ENCODE measurements at regions not wholly inside any gene's neighbourhood (a gene's known extent, or its start where the extent isn't known, plus 50 kb on each side); places are given as distances from the start of the nearest gene placed in this dataset.

DNA sequence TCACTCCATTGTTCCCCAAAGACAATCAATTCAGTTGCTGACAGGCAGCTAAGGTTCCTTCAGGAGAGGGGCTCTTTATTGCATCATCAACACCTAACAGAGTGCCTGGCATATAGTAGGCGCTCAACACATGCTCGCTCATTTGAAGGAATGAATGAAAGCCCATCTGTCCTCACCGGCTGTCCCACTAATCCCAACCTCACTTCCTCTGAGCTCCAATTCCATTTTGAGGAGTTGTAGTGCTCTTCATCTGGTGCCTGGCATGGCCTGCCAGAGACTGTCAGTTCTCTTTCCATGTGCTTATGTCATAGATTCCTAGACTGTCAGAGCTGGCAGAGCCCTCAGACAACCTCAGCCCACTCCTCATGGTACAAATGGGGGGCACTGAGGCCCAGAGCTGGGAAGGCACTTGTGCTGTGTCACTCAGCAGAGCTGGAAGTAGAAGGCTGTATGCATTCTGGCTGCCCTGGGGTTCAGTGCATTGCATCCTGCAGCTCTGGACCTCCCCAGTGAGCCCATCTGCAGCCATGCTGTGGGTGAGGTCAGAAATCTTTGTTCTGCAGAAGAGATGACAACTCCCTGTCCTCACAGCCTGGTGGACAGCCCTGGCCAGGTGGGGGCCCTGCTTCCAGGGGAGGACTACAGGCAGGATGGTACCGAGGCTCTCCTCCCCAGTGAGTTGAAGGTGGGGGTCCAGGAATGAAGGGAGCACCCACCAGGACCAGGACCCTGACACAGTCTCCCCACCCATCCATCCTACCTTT is 134.9 kb upstream of the PJA1 start:
- Histone ChIP-seq H3K27ac (ENCODE audit: low read length) (no peak overlapping the region), H3K27me3 (ENCODE audit: control insufficient read depth, insufficient read depth, low read length) (peaks cover 6% of the 10 kb centered on the region), H3K36me3 (ENCODE audit: control insufficient read depth, low read depth, low read length) (no peaks in the 10 kb centered on the region), H3K4me3 (ENCODE audit: low read length) (no peak overlapping the region), H3K4me1 (ENCODE audit: control insufficient read depth, low read depth, low read length) (peaks cover 3% of the 10 kb centered on the region), H3K9ac (ENCODE audit: low read length) (no peak overlapping the region), H3K9me3 (ENCODE audit: control insufficient read depth, low read depth, low read length) (no peaks in the 10 kb centered on the region)

DNA sequence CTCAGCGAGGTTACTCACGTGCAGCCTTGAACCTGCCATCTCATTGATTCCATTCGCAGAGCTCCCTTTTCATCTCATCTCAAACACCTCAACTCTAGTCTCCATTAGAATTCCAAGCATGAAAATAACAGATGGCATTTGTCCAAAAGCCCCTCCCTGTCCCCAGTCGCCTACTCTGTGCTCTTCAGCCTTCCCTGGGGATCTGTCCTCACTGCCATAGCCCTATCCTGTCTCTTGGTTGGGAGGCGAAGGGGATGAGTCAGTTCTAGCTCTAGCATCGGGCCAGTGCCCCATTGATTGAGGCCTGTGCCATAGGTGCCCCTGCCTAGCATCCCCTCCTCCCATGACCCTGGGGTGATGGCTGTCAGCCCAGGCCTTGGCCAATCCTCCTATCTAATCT is 134.0 kb upstream of the PJA1 start:
- Histone ChIP-seq H3K27ac (ENCODE audit: low read length) (no peak overlapping the region), H3K4me1 (ENCODE audit: control insufficient read depth, low read depth, low read length) (peaks cover 3% of the 10 kb centered on the region), H3K27me3 (ENCODE audit: control insufficient read depth, insufficient read depth, low read length) (peaks cover 6% of the 10 kb centered on the region)

DNA sequence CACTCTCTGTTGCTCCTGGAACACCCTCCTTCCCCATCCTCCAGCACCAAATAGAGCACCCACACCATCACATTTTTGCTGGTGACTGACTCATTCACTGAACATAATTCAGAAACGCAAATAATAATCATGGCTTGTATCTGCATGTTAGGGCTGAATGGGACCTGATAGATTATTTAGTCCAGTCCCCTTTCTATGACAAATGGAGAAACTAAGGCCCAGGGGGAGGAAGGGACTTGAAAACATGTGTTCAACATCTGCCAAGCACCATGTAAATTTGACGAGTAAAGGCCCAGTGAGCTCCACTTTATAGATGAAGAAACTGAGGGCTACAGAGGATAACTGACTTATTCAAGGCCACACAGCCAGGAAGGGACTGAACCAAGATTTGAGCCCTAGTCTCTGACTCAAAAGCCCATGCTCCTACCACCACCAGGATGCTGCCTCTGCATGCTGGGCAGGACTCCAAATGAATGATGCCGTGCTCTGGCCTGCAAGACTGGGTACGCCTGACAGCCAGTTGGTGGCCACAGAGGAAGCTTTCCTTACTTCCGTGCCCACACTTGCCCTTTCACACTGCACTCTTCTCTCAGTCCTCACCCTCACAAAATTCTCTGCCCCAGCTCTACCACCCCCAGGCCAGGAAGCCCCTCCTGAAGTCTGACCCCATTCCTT is 133.3 kb upstream of the PJA1 start:
- H3K4me3 ChIP-seq (ENCODE audit: low read length): no peak overlapping the region
- H3K9ac ChIP-seq (ENCODE audit: low read length): no peak overlapping the region
- no peaks in the 10 kb centered on the region for H3K36me3 ChIP-seq (ENCODE audit: control insufficient read depth, low read depth, low read length)
- no peaks in the 10 kb centered on the region for H3K9me3 ChIP-seq (ENCODE audit: control insufficient read depth, low read depth, low read length)
- H3K27me3 ChIP-seq (ENCODE audit: control insufficient read depth, insufficient read depth, low read length): peaks cover under 1% of the 10 kb centered on the region
- no peak overlapping the region for H3K27ac ChIP-seq (ENCODE audit: low read length)
- H3K4me1 ChIP-seq (ENCODE audit: control insufficient read depth, low read depth, low read length): no peaks in the 10 kb centered on the region

More for the DNA sequence above, 134.0 kb upstream of the PJA1 start:
- Histone ChIP-seq H3K4me3 (ENCODE audit: low read length) (no peak overlapping the region), H3K9me3 (ENCODE audit: control insufficient read depth, low read depth, low read length) (no peaks in the 10 kb centered on the region), H3K9ac (ENCODE audit: low read length) (no peak overlapping the region), H3K36me3 (ENCODE audit: control insufficient read depth, low read depth, low read length) (no peaks in the 10 kb centered on the region)

DNA sequence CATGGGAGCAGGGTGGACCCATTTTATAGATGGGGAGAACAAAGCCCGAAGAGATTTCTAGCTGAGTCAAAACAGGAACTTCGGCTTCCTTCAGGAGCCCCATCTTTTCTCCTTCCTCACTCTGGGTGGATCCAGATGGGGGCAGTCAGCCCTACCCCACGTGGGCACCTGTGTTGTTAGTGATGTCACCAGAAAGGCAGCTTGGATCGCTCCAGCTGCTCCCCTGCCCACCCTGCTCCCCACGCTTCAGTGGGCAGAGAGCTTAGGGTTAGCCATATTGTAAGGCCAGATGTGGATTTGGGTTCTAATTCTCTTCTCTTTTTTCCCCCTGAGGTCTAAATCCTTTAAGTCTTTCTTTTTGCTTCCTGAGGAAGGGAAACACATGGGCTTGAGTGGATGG is 132.3 kb upstream of the PJA1 start:
- Histone ChIP-seq H3K4me3 (ENCODE audit: low read length) (no peak overlapping the region), H3K4me1 (ENCODE audit: control insufficient read depth, low read depth, low read length) (no peaks in the 10 kb centered on the region), H3K27me3 (ENCODE audit: control insufficient read depth, insufficient read depth, low read length) (no peaks in the 10 kb centered on the region)

GRCh38 chrX:69293776-69294601 is 128.7 kb upstream of the PJA1 start:
- Histone ChIP-seq H3K27me3 (ENCODE audit: control insufficient read depth, insufficient read depth, low read length) (no peaks in the 10 kb centered on the region), H3K4me3 (ENCODE audit: low read length) (no peak overlapping the region), H3K9ac (ENCODE audit: low read length) (no peak overlapping the region), H3K27ac (ENCODE audit: low read length) (no peak overlapping the region), H3K9me3 (ENCODE audit: control insufficient read depth, low read depth, low read length) (no peaks in the 10 kb centered on the region), H3K4me1 (ENCODE audit: control insufficient read depth, low read depth, low read length) (peaks cover 15% of the 10 kb centered on the region), H3K36me3 (ENCODE audit: control insufficient read depth, low read depth, low read length) (no peaks in the 10 kb centered on the region)

More for the DNA sequence above, 132.3 kb upstream of the PJA1 start:
- H3K27ac ChIP-seq (ENCODE audit: low read length): no peak overlapping the region
- H3K9ac ChIP-seq (ENCODE audit: low read length): no peak overlapping the region
- H3K36me3 ChIP-seq (ENCODE audit: control insufficient read depth, low read depth, low read length): no peaks in the 10 kb centered on the region
- no peaks in the 10 kb centered on the region for H3K9me3 ChIP-seq (ENCODE audit: control insufficient read depth, low read depth, low read length)

DNA sequence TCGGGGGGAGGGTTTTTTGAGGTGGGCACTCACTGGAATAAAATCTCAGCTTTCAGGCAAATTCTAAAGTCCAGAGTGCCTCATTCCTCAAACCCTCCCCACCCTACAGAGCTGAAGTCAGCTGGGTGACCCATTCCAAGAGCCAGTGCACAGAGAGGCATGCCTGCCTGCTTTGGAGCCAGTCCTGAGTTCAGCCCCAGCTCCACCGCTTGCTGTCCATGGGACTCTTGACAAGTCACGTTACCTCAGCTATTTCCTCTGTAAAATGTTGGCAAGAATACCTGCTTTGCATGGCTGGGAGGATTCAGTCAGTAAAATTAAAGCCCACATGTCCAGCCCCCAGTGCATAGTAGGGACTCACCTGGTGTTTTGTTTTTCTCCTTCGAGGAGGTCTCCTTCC is 125.9 kb upstream of the PJA1 start:
- H3K4me3 ChIP-seq (ENCODE audit: low read length): no peak overlapping the region
- H3K27me3 ChIP-seq (ENCODE audit: control insufficient read depth, insufficient read depth, low read length): peaks cover 14% of the 10 kb centered on the region
- H3K36me3 ChIP-seq (ENCODE audit: control insufficient read depth, low read depth, low read length): no peaks in the 10 kb centered on the region
- no peaks in the 10 kb centered on the region for H3K9me3 ChIP-seq (ENCODE audit: control insufficient read depth, low read depth, low read length)
- peaks cover 15% of the 10 kb centered on the region for H3K4me1 ChIP-seq (ENCODE audit: control insufficient read depth, low read depth, low read length)
- H3K9ac ChIP-seq (ENCODE audit: low read length): no peak overlapping the region
- no peak overlapping the region for H3K27ac ChIP-seq (ENCODE audit: low read length)

- Histone ChIP-seq H3K9ac (ENCODE audit: low read length) (no peak overlapping the region), H3K4me3 (ENCODE audit: low read length) (no peak overlapping the region), H3K4me1 (ENCODE audit: control insufficient read depth, low read depth, low read length) (peaks cover 21% of the 10 kb centered on the region)
Observed at GRCh38 chrX:69290292-69290691, 125.0 kb upstream of the PJA1 start.

DNA sequence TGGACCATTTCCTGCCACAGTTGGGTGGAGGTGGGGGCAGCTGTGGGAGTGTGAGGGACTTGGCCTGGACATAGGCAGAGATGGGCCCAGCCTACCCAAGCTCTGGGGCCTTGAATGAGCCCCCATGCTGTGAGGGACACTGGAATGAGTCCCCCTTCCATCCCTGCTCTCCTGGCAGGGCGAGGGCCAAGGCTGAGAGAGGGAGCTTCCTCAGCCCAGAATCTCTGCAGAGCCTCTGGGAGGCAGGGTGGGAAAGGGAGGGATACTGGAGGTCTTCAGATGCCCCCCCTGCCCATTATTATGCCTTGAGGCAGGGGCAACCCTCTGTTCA is 124.5 kb upstream of the PJA1 start:
- Histone ChIP-seq H3K27me3 (ENCODE audit: control insufficient read depth, insufficient read depth, low read length) (peaks cover 28% of the 10 kb centered on the region), H3K4me1 (ENCODE audit: control insufficient read depth, low read depth, low read length) (peaks cover 26% of the 10 kb centered on the region), H3K4me3 (ENCODE audit: low read length) (no peak overlapping the region), H3K9ac (ENCODE audit: low read length) (no peak overlapping the region), H3K9me3 (ENCODE audit: control insufficient read depth, low read depth, low read length) (no peaks in the 10 kb centered on the region), H3K36me3 (ENCODE audit: control insufficient read depth, low read depth, low read length) (no peaks in the 10 kb centered on the region), H3K27ac (ENCODE audit: low read length) (no peak overlapping the region)

More at GRCh38 chrX:69290292-69290691, 125.0 kb upstream of the PJA1 start:
- H3K27me3 ChIP-seq (ENCODE audit: control insufficient read depth, insufficient read depth, low read length): peaks cover 23% of the 10 kb centered on the region
- H3K27ac ChIP-seq (ENCODE audit: low read length): no peak overlapping the region
- H3K9me3 ChIP-seq (ENCODE audit: control insufficient read depth, low read depth, low read length): no peaks in the 10 kb centered on the region
- no peaks in the 10 kb centered on the region for H3K36me3 ChIP-seq (ENCODE audit: control insufficient read depth, low read depth, low read length)

DNA sequence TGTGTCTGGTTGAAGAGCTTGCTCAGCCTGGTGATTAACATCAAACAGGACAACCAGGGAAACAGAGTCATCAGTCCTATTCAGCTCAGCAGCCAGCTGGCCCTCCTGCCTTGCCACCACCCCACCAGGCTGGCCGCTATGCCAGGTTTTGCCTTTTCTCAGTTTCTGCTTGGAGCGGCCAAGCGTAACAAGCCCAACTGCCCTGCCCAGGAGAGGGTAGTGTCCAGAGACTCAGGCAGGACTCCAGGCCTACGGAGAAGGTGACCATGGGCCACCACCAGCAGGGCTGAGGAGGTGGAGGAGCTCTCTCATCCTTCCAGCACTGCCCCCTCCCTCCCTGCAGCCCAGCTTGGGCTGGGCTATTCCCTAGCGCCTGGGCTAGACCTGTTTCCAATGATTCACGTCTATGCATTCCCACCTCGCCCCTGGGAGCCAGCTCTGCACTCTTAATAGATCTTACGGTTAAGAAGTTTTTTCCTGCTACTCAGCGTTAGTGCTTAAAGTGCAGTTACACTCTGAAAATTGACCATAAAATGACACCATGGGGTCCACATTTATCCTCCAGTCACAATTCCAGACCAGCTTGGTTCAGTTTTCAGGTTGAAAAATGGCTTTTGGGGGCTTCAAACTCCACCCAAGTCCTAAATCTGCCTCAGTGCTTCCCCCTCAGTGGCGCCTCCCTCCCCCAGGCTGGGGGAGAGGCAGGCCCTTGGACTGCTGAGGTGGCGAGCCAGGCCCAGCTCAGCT is 124.0 kb upstream of the PJA1 start:
- Histone ChIP-seq H3K27ac (ENCODE audit: low read length) (no peak overlapping the region), H3K9ac (ENCODE audit: low read length) (no peak overlapping the region), H3K27me3 (ENCODE audit: control insufficient read depth, insufficient read depth, low read length) (peaks cover 33% of the 10 kb centered on the region), H3K4me1 (ENCODE audit: control insufficient read depth, low read depth, low read length) (peaks cover 26% of the 10 kb centered on the region), H3K4me3 (ENCODE audit: low read length) (no peak overlapping the region), H3K36me3 (ENCODE audit: control insufficient read depth, low read depth, low read length) (no peaks in the 10 kb centered on the region), H3K9me3 (ENCODE audit: control insufficient read depth, low read depth, low read length) (no peaks in the 10 kb centered on the region)

DNA sequence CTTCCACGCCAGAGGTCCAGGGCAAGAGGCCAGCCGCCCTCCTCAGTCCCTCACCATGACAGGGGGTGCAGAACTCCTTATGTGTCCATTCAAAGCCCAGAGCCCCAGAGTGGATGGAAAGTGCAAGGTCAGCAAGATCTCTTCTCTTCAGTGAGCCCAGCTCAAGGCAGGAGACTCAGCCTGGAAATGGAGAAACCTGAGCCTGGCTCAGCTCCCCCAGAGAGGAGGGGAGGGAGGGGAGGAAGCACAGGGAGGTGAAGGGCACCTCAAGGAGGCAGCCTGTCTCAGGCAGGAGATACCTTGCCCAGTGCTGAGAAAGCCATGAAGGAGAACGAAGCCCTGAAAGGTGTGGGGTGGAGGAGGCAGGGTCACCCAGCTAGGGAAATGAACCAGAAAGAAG is 121.8 kb upstream of the PJA1 start:
- Histone ChIP-seq H3K9me3 (ENCODE audit: control insufficient read depth, low read depth, low read length) (no peaks in the 10 kb centered on the region), H3K27me3 (ENCODE audit: control insufficient read depth, insufficient read depth, low read length) (peaks cover 55% of the 10 kb centered on the region), H3K4me1 (ENCODE audit: control insufficient read depth, low read depth, low read length) (peaks cover 31% of the 10 kb centered on the region), H3K27ac (ENCODE audit: low read length) (no peak overlapping the region), H3K36me3 (ENCODE audit: control insufficient read depth, low read depth, low read length) (no peaks in the 10 kb centered on the region), H3K4me3 (ENCODE audit: low read length) (no peak overlapping the region), H3K9ac (ENCODE audit: low read length) (no peak overlapping the region)

DNA sequence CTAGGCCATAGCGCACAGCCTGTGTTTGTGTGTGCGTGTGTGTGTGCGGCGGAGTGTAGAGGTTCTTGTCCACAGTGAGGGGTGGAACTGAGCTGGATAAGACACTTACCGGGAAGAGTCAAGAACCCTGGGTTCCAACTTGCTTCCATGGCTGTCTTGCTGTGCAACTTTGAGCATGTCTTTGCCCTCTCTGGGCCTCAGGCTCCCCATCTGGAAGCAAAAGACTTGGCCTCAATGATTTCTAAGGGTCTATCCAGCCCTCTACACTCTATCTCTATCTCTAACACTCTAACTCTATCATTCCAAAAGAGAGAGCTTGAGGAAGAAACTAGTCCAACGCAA is 121.3 kb upstream of the PJA1 start:
- H3K36me3 ChIP-seq (ENCODE audit: control insufficient read depth, low read depth, low read length): no peaks in the 10 kb centered on the region
- H3K27ac ChIP-seq (ENCODE audit: low read length): no peak overlapping the region
- peaks cover 31% of the 10 kb centered on the region for H3K4me1 ChIP-seq (ENCODE audit: control insufficient read depth, low read depth, low read length)
- H3K9me3 ChIP-seq (ENCODE audit: control insufficient read depth, low read depth, low read length): no peaks in the 10 kb centered on the region
- no peak overlapping the region for H3K9ac ChIP-seq (ENCODE audit: low read length)
- peaks cover 60% of the 10 kb centered on the region for H3K27me3 ChIP-seq (ENCODE audit: control insufficient read depth, insufficient read depth, low read length)
- no peak overlapping the region for H3K4me3 ChIP-seq (ENCODE audit: low read length)
